H9 (cell line): ENCODE measurements at regions not wholly inside any gene's neighbourhood (a gene's known extent, or its start where the extent isn't known, plus 50 kb on each side); places are given as distances from the start of the nearest gene placed in this dataset.

ENCODE experiments used
- DNase-seq: peaks from one replicate; pipeline ENCODE4 v3.0.0-alpha.2; 2017
- H2AFZ ChIP-seq: one replicate; pipeline ENCODE4 v1.6.1; 2013; ENCODE audit warnings: mild to moderate bottlenecking, low read length, control low read depth, moderate library complexity
- H2AK5ac ChIP-seq: 2 replicates; pipeline ENCODE4 v1.6.1; 2013; ENCODE audit warnings: low read length, control low read depth, mixed read lengths; ENCODE audit not compliant: insufficient read length
- H2BK120ac ChIP-seq: one replicate; pipeline ENCODE4 v1.6.1; 2013; ENCODE audit warnings: low read depth, mild to moderate bottlenecking, low read length, control low read depth, inconsistent platforms; ENCODE audit not compliant: poor library complexity, severe bottlenecking
- H2BK12ac ChIP-seq: 2 replicates; pipeline ENCODE4 v1.6.1; 2013; ENCODE audit warnings: low read length, control low read depth, mixed read lengths, low read depth; ENCODE audit not compliant: insufficient read length
- H2BK15ac ChIP-seq: 2 replicates; pipeline ENCODE4 v1.6.1; 2013; ENCODE audit warnings: low read depth, low read length, control low read depth
- H2BK20ac ChIP-seq: one replicate; pipeline ENCODE4 v1.6.1; 2013; ENCODE audit warnings: low read depth, mild to moderate bottlenecking, low read length, control low read depth, inconsistent platforms; ENCODE audit not compliant: poor library complexity, severe bottlenecking
- H2BK5ac ChIP-seq: 2 replicates; pipeline ENCODE4 v1.6.1; 2013; ENCODE audit warnings: low read length, control low read depth, mixed read lengths; ENCODE audit not compliant: insufficient read length
- H3K14ac ChIP-seq: 2 replicates; pipeline ENCODE4 v1.6.1; 2013; ENCODE audit warnings: low read length, control low read depth; ENCODE audit not compliant: insufficient read depth
- H3K18ac ChIP-seq: 2 replicates; pipeline ENCODE4 v1.6.1; 2013; ENCODE audit warnings: low read depth, mild to moderate bottlenecking, mixed read lengths, low read length, control low read depth; ENCODE audit not compliant: insufficient read length
- H3K23ac ChIP-seq: 2 replicates; pipeline ENCODE4 v1.6.1; 2013; ENCODE audit warnings: low read length, control low read depth, mixed read lengths, low read depth; ENCODE audit not compliant: insufficient read length
- H3K23me2 ChIP-seq: 2 replicates; pipeline ENCODE4 v1.6.1; 2013; ENCODE audit warnings: low read depth, mild to moderate bottlenecking, mixed read lengths, low read length, control low read depth; ENCODE audit not compliant: insufficient read length, poor library complexity, severe bottlenecking
- H3K27ac ChIP-seq: 2 replicates; pipeline ENCODE4 v1.5.1; 2013; ENCODE audit warnings: low read length, control low read depth, mixed read lengths, low read depth; ENCODE audit not compliant: insufficient read length
- H3K27me3 ChIP-seq: 2 replicates; pipeline ENCODE4 v1.6.1; 2013; ENCODE audit warnings: low read length, control low read depth, inconsistent platforms; ENCODE audit not compliant: insufficient read depth
- H3K4ac ChIP-seq: 2 replicates; pipeline ENCODE4 v1.6.1; 2013; ENCODE audit warnings: low read depth, mild to moderate bottlenecking, control low read depth, inconsistent platforms, low read length, moderate library complexity
- H3K4me1 ChIP-seq: 2 replicates; pipeline ENCODE4 v1.6.1; 2013; ENCODE audit warnings: low read length, control low read depth, inconsistent platforms; ENCODE audit not compliant: insufficient read depth
- H3K4me2 ChIP-seq: 2 replicates; pipeline ENCODE4 v1.6.1; 2013; ENCODE audit warnings: low read length, control low read depth, mixed read lengths; ENCODE audit not compliant: insufficient read length, insufficient read depth
- H3K56ac ChIP-seq: 2 replicates; pipeline ENCODE4 v1.6.1; 2013; ENCODE audit warnings: low read depth, mild to moderate bottlenecking, mixed read lengths, low read length, control low read depth; ENCODE audit not compliant: insufficient read length
- H3K79me1 ChIP-seq: 2 replicates; pipeline ENCODE4 v1.6.1; 2013; ENCODE audit warnings: low read depth, mild to moderate bottlenecking, moderate library complexity, low read length, control low read depth, inconsistent platforms; ENCODE audit not compliant: insufficient read depth, poor library complexity, severe bottlenecking
- H3K79me2 ChIP-seq: 2 replicates; pipeline ENCODE4 v1.6.1; 2013; ENCODE audit warnings: low read length, control low read depth, inconsistent platforms; ENCODE audit not compliant: insufficient read depth
- H3K9ac ChIP-seq: 2 replicates; pipeline ENCODE4 v1.6.1; 2013; ENCODE audit warnings: low read length, control low read depth, mixed read lengths; ENCODE audit not compliant: insufficient read length; ENCODE audit errors: extremely low read depth
- H3K9me3 ChIP-seq: one replicate; pipeline ENCODE4 v1.6.1; 2013; ENCODE audit warnings: low read depth, low read length, inconsistent platforms; ENCODE audit not compliant: control insufficient read depth
- H3T11ph ChIP-seq: one replicate; pipeline ENCODE4 v1.6.1; 2013; ENCODE audit warnings: mild to moderate bottlenecking, low read length, control low read depth, inconsistent platforms
- H4K20me1 ChIP-seq: one replicate; pipeline ENCODE4 v1.6.1; 2013; ENCODE audit not compliant: control insufficient read depth, insufficient read length, insufficient read depth
- H4K5ac ChIP-seq: 2 replicates; pipeline ENCODE4 v1.6.1; 2013; ENCODE audit warnings: low read depth, mild to moderate bottlenecking, mixed read lengths, low read length, control low read depth; ENCODE audit not compliant: insufficient read length
- H4K8ac ChIP-seq: replicated peaks from 2 replicates; pipeline ENCODE4 v1.6.1; 2013; ENCODE audit warnings: low read length, control low read depth, mixed read lengths, low read depth; ENCODE audit not compliant: insufficient read length
- H4K91ac ChIP-seq: 2 replicates; pipeline ENCODE4 v1.6.1; 2013; ENCODE audit warnings: low read depth, mild to moderate bottlenecking, moderate library complexity, mixed read lengths, low read length, control low read depth; ENCODE audit not compliant: insufficient read length
- H3K27ac Mint-ChIP-seq, 3 experiments: 2 replicates in 2 of 3; 3 replicates in 1 of 3; pipeline ENCODE4 v1.8.0; 2020 to 2021; ENCODE audit warnings: mixed read lengths in 3 of 3, mild to moderate bottlenecking in 1 of 3, moderate library complexity in 1 of 3
- H3K27me3 Mint-ChIP-seq: 2 replicates; pipeline ENCODE4 v1.8.0; 2021; ENCODE audit warnings: low read depth, mild to moderate bottlenecking, moderate library complexity, mixed read lengths
- H3K36me3 Mint-ChIP-seq, 3 experiments: 2 replicates in 2 of 3; 3 replicates in 1 of 3; pipeline ENCODE4 v1.8.0; 2020 to 2021; ENCODE audit warnings: low read depth in 3 of 3, mixed read lengths in 3 of 3; ENCODE audit not compliant: insufficient read depth in 1 of 3
- H3K4me1 Mint-ChIP-seq, 2 experiments: 2 replicates each; pipeline ENCODE4 v1.8.0; 2020; ENCODE audit warnings: mixed read lengths in 2 of 2
- H3K4me3 Mint-ChIP-seq, 2 experiments: 2 replicates in 1 of 2; 3 replicates in 1 of 2; pipeline ENCODE4 v1.8.0; 2020 to 2021; ENCODE audit warnings: mild to moderate bottlenecking in 2 of 2, mixed read lengths in 2 of 2, moderate library complexity in 1 of 2
- H3K9me3 Mint-ChIP-seq, 2 experiments: 2 replicates in 1 of 2; 3 replicates in 1 of 2; pipeline ENCODE4 v1.8.0; 2020; ENCODE audit warnings: mild to moderate bottlenecking in 2 of 2, mixed read lengths in 2 of 2, moderate library complexity in 1 of 2
- CTCF ChIP-seq: fragments of 200-600 bp; sonication (generic); conservative IDR thresholded peaks from 3 replicates; pipeline ENCODE4 v1.8.0; 2021; ENCODE audit warnings: antibody characterized with exemption, mild to moderate bottlenecking
- WGBS: extraction: QIAGEN DNeasy Blood & Tissue Kit; methylation state at CpG from one replicate; pipeline ENCODE4 v1.1.7; 2013; ENCODE audit warnings: missing lambda C conversion rate, low lambda C conversion rate, mixed read lengths; ENCODE audit not compliant: insufficient read length; ENCODE audit errors: extremely low coverage; 5-methylcytosine and 5-hydroxymethylcytosine counted together

- Histone ChIP-seq H3K4ac (no peak overlapping the region), H3K27me3 (no peaks in the 10 kb centered on the region)
- no CpG with 5 or more reads among the region's 2 CpGs for WGBS
These were observed 66.7 kb upstream of the INCENP start for GRCh38 chr11:62057069-62057468.

More at GRCh38 chr11:62057069-62057468, 66.7 kb upstream of the INCENP start:
- Histone ChIP-seq H3K79me1 (no peaks in the 10 kb centered on the region), H4K20me1 (no peaks in the 10 kb centered on the region), H3K9ac (no peak overlapping the region), H4K8ac (no peak overlapping the region), H3K18ac (no peak overlapping the region), H4K5ac (no peak overlapping the region), H3K4me1 (no peaks in the 10 kb centered on the region), H3K23ac (no peak overlapping the region), H3K4me2 (no peak overlapping the region), H3K79me2 (no peaks in the 10 kb centered on the region), H2BK5ac (no peak overlapping the region), H3K27ac (no peak overlapping the region), H2AK5ac (no peak overlapping the region), H2BK20ac (no peak overlapping the region), H2BK12ac (no peak overlapping the region), H3K23me2 (no peaks in the 10 kb centered on the region), H2BK15ac (no peak overlapping the region), H2BK120ac (no peak overlapping the region), H3K14ac (no peak overlapping the region), H3T11ph (no peak overlapping the region), H3K9me3 (no peaks in the 10 kb centered on the region), H3K56ac (no peak overlapping the region), H2AFZ (no peak overlapping the region), H4K91ac (no peak overlapping the region)
- Mint-ChIP-seq H3K36me3 (no peaks in the 10 kb centered on the region; a peak in 1 of 7 replicates), H3K4me3 (no peak overlapping the region), H3K27me3 (no peaks in the 10 kb centered on the region), H3K27ac (no peak overlapping the region), H3K9me3 (peaks cover 0 to 3% of the 10 kb centered on the region in 2 experiments; a peak in 2 of 5 replicates), H3K4me1 (peaks cover 17 to 26% of the 10 kb centered on the region in 2 experiments)
- no peak for TF ChIP-seq CTCF
- DNase-seq: no peak
